NOMO-1 treated with dmso at 0.1 percent for 144 hours (cell line): ENCODE measurements at regions not wholly inside any gene's neighbourhood (a gene's known extent, or its start where the extent isn't known, plus 50 kb on each side); places are given as distances from the start of the nearest gene placed in this dataset.
"Not testable (repeated sequence)": the region's sequence is repeated elsewhere in the genome, so short reads cannot be mapped to it uniquely, and the experiment has no call there.

Experiments used
- DNase-seq: peaks from one replicate; lab custom pipeline; 2025; ENCODE audit not compliant: unreplicated experiment; lab: John Stamatoyannopoulos, UW

- no peak for DNase-seq
These were observed 163.6 kb upstream of the SEMA6A start for GRCh38 chr5:116738239-116738614.

- no peak for DNase-seq
These were observed 162.0 kb upstream of the SEMA6A start for GRCh38 chr5:116736671-116737070.

- DNase-seq = no peak
These were observed 159.7 kb upstream of the SEMA6A start for GRCh38 chr5:116733991-116734975.

- DNase-seq = no peak
These were observed 158.0 kb upstream of the SEMA6A start for GRCh38 chr5:116732591-116732990.

- no peak for DNase-seq
These were observed 156.8 kb upstream of the SEMA6A start for GRCh38 chr5:116731432-116731831.

- DNase-seq = no peak
These were observed 156.1 kb upstream of the SEMA6A start for GRCh38 chr5:116730706-116731105.

- DNase-seq = no peak
These were observed 155.6 kb upstream of the SEMA6A start for GRCh38 chr5:116730185-116730584.

GRCh38 chr5:116727248-116727647 is 152.6 kb upstream of the SEMA6A start:
- no peak for DNase-seq

GRCh38 chr5:116726180-116726579 is 151.6 kb upstream of the SEMA6A start:
- DNase-seq = not testable (repeated sequence)

GRCh38 chr5:116724971-116725370 is 150.3 kb upstream of the SEMA6A start:
- no peak for DNase-seq

GRCh38 chr5:116722651-116723050 is 148.0 kb upstream of the SEMA6A start:
- no peak for DNase-seq

- no peak for DNase-seq
These were observed 144.5 kb upstream of the SEMA6A start for GRCh38 chr5:116719106-116719505.

- DNase-seq = no peak
These were observed 143.7 kb upstream of the SEMA6A start for GRCh38 chr5:116718317-116718716.

GRCh38 chr5:116709082-116709481 is 134.5 kb upstream of the SEMA6A start:
- no peak for DNase-seq

- DNase-seq = not testable (repeated sequence)
These were observed 130.5 kb upstream of the SEMA6A start for GRCh38 chr5:116705121-116705519.

GRCh38 chr5:116703941-116704340 is 129.3 kb upstream of the SEMA6A start:
- no peak for DNase-seq

- no peak for DNase-seq
These were observed 128.7 kb upstream of the SEMA6A start for GRCh38 chr5:116703328-116703727.

- DNase-seq = no peak
These were observed 128.2 kb upstream of the SEMA6A start for GRCh38 chr5:116702776-116703175.

- no peak for DNase-seq
These were observed 124.7 kb upstream of the SEMA6A start for GRCh38 chr5:116699332-116699731.

- no peak for DNase-seq
These were observed 121.7 kb upstream of the SEMA6A start for GRCh38 chr5:116696366-116696765.

- DNase-seq = no peak
These were observed 121.1 kb upstream of the SEMA6A start for GRCh38 chr5:116695681-116696080.

- DNase-seq = no peak
These were observed 111.8 kb upstream of the SEMA6A start for GRCh38 chr5:116686438-116686837.

GRCh38 chr5:116685931-116686330 is 111.3 kb upstream of the SEMA6A start:
- no peak for DNase-seq
